ENCODE measurements at regions not wholly inside any gene's neighbourhood (a gene's known extent, or its start where the extent isn't known, plus 50 kb on each side); places are given as distances from the start of the nearest gene placed in this dataset.

DNA sequence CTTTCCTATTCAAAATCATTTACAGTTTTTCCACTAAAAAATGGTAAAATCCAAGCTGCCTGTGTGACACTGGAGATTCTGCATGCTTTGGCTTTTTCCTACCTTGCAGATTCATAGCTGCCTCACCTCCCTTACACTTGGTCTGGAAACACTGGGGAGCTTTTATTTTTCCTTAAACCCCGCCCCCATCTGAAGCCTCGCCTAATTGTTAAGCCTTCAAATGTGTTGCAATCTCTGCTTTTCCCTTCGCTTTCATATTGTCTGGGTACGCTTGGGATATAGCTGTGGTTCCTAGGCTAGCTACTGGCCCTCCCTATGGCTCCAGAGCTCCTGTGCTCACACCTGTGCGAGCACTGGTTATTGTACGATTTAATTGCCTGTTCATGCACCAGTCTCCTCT is 942.4 kb upstream of the GYPC start:
- H3K27me3 ChIP-seq (replicated peaks; ENCODE audit: insufficient read depth, low read depth, low read length, poor library complexity): no peaks in the 10 kb centered on the region
- TF ChIP-seq, protein P1, sequence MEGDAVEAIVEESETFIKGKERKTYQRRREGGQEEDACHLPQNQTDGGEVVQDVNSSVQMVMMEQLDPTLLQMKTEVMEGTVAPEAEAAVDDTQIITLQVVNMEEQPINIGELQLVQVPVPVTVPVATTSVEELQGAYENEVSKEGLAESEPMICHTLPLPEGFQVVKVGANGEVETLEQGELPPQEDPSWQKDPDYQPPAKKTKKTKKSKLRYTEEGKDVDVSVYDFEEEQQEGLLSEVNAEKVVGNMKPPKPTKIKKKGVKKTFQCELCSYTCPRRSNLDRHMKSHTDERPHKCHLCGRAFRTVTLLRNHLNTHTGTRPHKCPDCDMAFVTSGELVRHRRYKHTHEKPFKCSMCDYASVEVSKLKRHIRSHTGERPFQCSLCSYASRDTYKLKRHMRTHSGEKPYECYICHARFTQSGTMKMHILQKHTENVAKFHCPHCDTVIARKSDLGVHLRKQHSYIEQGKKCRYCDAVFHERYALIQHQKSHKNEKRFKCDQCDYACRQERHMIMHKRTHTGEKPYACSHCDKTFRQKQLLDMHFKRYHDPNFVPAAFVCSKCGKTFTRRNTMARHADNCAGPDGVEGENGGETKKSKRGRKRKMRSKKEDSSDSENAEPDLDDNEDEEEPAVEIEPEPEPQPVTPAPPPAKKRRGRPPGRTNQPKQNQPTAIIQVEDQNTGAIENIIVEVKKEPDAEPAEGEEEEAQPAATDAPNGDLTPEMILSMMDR (conservative IDR thresholded peaks at IDR 0.05; ENCODE audit: low read depth, low read length): no peak
- no peak for TF ChIP-seq EZH2 (IDR thresholded peaks at IDR 0.05; ENCODE audit: borderline replicate concordance, low read depth, low read length, poor library complexity, severe bottlenecking)
- POLR2A ChIA-PET (ENCODE audit: low non-redundant PET): no interaction called here
- no TSS peak for BruUV-seq (replicated peaks)
- no peak overlapping the region for H3K27ac ChIP-seq (ENCODE audit: low read depth, low read length, poor library complexity, severe bottlenecking)
- H3K9me3 ChIP-seq (ENCODE audit: low read depth, low read length, poor library complexity, severe bottlenecking): no peaks in the 10 kb centered on the region
- CTCF ChIA-PET: no interaction called here
- H3K36me3 ChIP-seq (ENCODE audit: insufficient read depth, low read length, poor library complexity, severe bottlenecking): no peaks in the 10 kb centered on the region
- H3K4me3 ChIP-seq (ENCODE audit: low read depth, low read length, poor library complexity, severe bottlenecking): no peak overlapping the region
- intact Hi-C loops (cut with micrococcal nuclease; ENCODE audit: unreplicated experiment): no loop called here
- no peak for DNase-seq (ENCODE audit: low spot score)
- H3K4me1 ChIP-seq (ENCODE audit: insufficient read depth, low read length, poor library complexity, severe bottlenecking): no peaks in the 10 kb centered on the region

DNA sequence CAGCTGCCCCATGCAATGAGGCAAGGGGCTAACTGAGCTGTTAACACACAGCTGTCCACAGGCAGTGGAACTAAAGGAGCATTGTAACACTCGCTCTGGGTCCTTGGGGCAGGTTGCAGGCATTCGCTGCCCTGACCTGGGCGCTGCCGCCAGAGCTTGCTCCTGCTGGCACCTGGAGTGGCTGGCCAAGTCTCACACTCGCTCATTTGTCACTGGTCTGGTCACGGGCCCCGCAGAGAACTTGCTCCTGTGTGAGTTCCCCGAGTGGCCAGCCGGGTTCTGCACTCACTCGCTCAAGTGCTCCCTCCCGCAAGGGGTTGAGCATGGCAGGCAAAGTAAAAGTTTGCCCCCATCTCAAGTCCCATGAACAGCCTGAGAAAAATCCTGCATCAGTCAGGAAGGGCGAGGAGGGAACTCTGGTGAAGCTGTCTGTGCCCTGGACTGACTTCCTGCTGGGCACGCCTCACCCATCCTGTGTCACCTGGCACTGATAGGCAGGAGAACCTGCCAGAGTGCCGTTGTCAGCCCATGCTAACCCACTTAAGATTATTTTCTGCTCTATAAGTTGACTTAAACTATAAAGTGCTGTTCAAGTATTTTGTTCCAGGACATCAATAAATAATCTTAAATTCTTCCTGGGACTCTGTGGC is 934.8 kb upstream of the GYPC start:
- Histone ChIP-seq H3K27ac (ENCODE audit: low read depth, low read length, poor library complexity, severe bottlenecking) (no peak overlapping the region), H3K4me3 (ENCODE audit: low read depth, low read length, poor library complexity, severe bottlenecking) (no peak overlapping the region), H3K36me3 (ENCODE audit: insufficient read depth, low read length, poor library complexity, severe bottlenecking) (no peaks in the 10 kb centered on the region), H3K4me1 (ENCODE audit: insufficient read depth, low read length, poor library complexity, severe bottlenecking) (no peaks in the 10 kb centered on the region), H3K27me3 (replicated peaks; ENCODE audit: insufficient read depth, low read depth, low read length, poor library complexity) (no peaks in the 10 kb centered on the region), H3K9me3 (ENCODE audit: low read depth, low read length, poor library complexity, severe bottlenecking) (peaks cover 7% of the 10 kb centered on the region)
- DNase-seq (ENCODE audit: low spot score): no peak
- POLR2A ChIA-PET (ENCODE audit: low non-redundant PET): no interaction called here
- intact Hi-C loops (cut with micrococcal nuclease; ENCODE audit: unreplicated experiment): no loop called here
- CTCF ChIA-PET: no interaction called here
- no peak for TF ChIP-seq EZH2 (IDR thresholded peaks at IDR 0.05; ENCODE audit: borderline replicate concordance, low read depth, low read length, poor library complexity, severe bottlenecking)
- TF ChIP-seq, protein P1 (conservative IDR thresholded peaks at IDR 0.05; ENCODE audit: low read depth, low read length): no peak
- BruUV-seq (replicated peaks): no TSS peak

DNA sequence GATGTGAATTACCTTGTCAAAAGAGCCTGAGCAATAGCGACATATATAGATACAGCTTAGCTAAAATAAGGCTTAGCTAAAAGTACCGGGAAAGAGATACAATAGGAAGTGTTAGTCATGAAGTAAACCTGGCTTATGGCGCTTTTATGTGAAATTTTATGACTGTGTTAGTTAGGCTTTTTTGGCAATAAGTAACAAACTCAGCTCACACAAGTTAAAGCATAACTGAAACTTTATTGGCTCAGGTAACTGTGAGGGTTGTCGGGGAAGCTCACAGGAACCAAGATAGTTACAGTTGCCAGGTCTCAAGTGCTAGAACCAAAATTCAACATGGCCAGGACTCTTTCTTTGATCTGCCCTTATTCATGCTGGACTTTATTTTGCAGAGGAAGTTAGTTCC is 925.0 kb upstream of the GYPC start:
- no peak overlapping the region for H3K4me3 ChIP-seq (ENCODE audit: low read depth, low read length, poor library complexity, severe bottlenecking)
- no peaks in the 10 kb centered on the region for H3K4me1 ChIP-seq (ENCODE audit: insufficient read depth, low read length, poor library complexity, severe bottlenecking)
- ChIA-PET CTCF (no interaction called here), POLR2A (ENCODE audit: low non-redundant PET) (no interaction called here)
- H3K36me3 ChIP-seq (ENCODE audit: insufficient read depth, low read length, poor library complexity, severe bottlenecking): no peaks in the 10 kb centered on the region
- DNase-seq (ENCODE audit: low spot score): no peak
- intact Hi-C loops (cut with micrococcal nuclease; ENCODE audit: unreplicated experiment): no loop called here
- no TSS peak for BruUV-seq (replicated peaks)
- H3K27ac ChIP-seq (ENCODE audit: low read depth, low read length, poor library complexity, severe bottlenecking): no peak overlapping the region
- no peaks in the 10 kb centered on the region for H3K27me3 ChIP-seq (replicated peaks; ENCODE audit: insufficient read depth, low read depth, low read length, poor library complexity)
- no peaks in the 10 kb centered on the region for H3K9me3 ChIP-seq (ENCODE audit: low read depth, low read length, poor library complexity, severe bottlenecking)
- TF ChIP-seq, protein P1 (conservative IDR thresholded peaks at IDR 0.05; ENCODE audit: low read depth, low read length): no peak
- TF ChIP-seq EZH2 (IDR thresholded peaks at IDR 0.05; ENCODE audit: borderline replicate concordance, low read depth, low read length, poor library complexity, severe bottlenecking): no peak
